ENCODE measurements at regions not wholly inside any gene's neighbourhood (a gene's known extent, or its start where the extent isn't known, plus 50 kb on each side); places are given as distances from the start of the nearest gene placed in this dataset.

GRCh38 chr16:17850581-17851250 is 380.0 kb upstream of the XYLT1 start:
- intact Hi-C loops (cut with DNase I; ENCODE audit: low total_unique reads): no loop called here
- no peak overlapping the region for H3K4me3 ChIP-seq
- no peaks in the 10 kb centered on the region for H3K27me3 ChIP-seq (replicated peaks in 1 of 7)
- WGBS, 5 donors: 71 to 79% (median 76%) methylated on average over 16 of the region's 16 CpGs
- no peaks in the 10 kb centered on the region for H3K36me3 ChIP-seq
- H3K9me3 ChIP-seq: peaks cover 0 to 13% (median 0%) of the 10 kb centered on the region in 8 donors
- TF ChIP-seq POLR2A (IDR thresholded peaks at IDR 0.05) (no peak), POLR2AphosphoS5 (IDR thresholded peaks at IDR 0.05) (no peak), CTCF (IDR thresholded peaks at IDR 0.05 in 8 of 11, conservative IDR thresholded peaks at IDR 0.05 in 3 of 11) (no peak)
- no peaks in the 10 kb centered on the region for H3K4me1 ChIP-seq
- no peak for DNase-seq
- no peak overlapping the region for H3K27ac ChIP-seq

- Histone ChIP-seq H3K36me3 (no peaks in the 10 kb centered on the region), H3K4me1 (no peaks in the 10 kb centered on the region), H3K27ac (no peak overlapping the region), H3K4me3 (no peak overlapping the region), H3K9me3 (no peaks in the 10 kb centered on the region), H3K27me3 (replicated peaks in 1 of 7) (no peaks in the 10 kb centered on the region)
- WGBS, 5 donors: 79 to 90% (median 81%) methylated on average over 6 of the region's 6 CpGs
- DNase-seq: no peak
- TF ChIP-seq POLR2AphosphoS5 (IDR thresholded peaks at IDR 0.05) (no peak), POLR2A (IDR thresholded peaks at IDR 0.05) (no peak), CTCF (IDR thresholded peaks at IDR 0.05 in 8 of 11, conservative IDR thresholded peaks at IDR 0.05 in 3 of 11) (no peak)
- intact Hi-C loops (cut with DNase I; ENCODE audit: low total_unique reads): no loop called here
Observed at GRCh38 chr16:17847234-17847795, 376.6 kb upstream of the XYLT1 start.

- H3K27me3 ChIP-seq (replicated peaks in 1 of 7): no peaks in the 10 kb centered on the region
- no peak for DNase-seq
- intact Hi-C loops (cut with DNase I; ENCODE audit: low total_unique reads): no loop called here
- no peaks in the 10 kb centered on the region for H3K36me3 ChIP-seq
- TF ChIP-seq POLR2AphosphoS5 (IDR thresholded peaks at IDR 0.05): no peak
- no peak for TF ChIP-seq POLR2A (IDR thresholded peaks at IDR 0.05)
- H3K4me3 ChIP-seq: no peak overlapping the region
- H3K4me1 ChIP-seq: no peaks in the 10 kb centered on the region
- WGBS, 5 donors: 73 to 93% (median 87%) methylated on average over 6 of the region's 6 CpGs
- no peaks in the 10 kb centered on the region for H3K9me3 ChIP-seq
- no peak overlapping the region for H3K27ac ChIP-seq
Observed at GRCh38 chr16:17846030-17846429, 375.3 kb upstream of the XYLT1 start.

- TF ChIP-seq POLR2AphosphoS5 (IDR thresholded peaks at IDR 0.05) (no peak), POLR2A (IDR thresholded peaks at IDR 0.05) (no peak), CTCF (IDR thresholded peaks at IDR 0.05 in 8 of 11, conservative IDR thresholded peaks at IDR 0.05 in 3 of 11) (no peak)
- no peak overlapping the region for H3K27ac ChIP-seq
- no peaks in the 10 kb centered on the region for H3K27me3 ChIP-seq (replicated peaks in 1 of 7)
- WGBS, 5 donors: 69 to 83% (median 79%) methylated on average over 10 of the region's 10 CpGs
- H3K36me3 ChIP-seq: no peaks in the 10 kb centered on the region
- H3K9me3 ChIP-seq: no peaks in the 10 kb centered on the region
- H3K4me1 ChIP-seq: no peaks in the 10 kb centered on the region
- intact Hi-C loops (cut with DNase I; ENCODE audit: low total_unique reads): no loop called here
- H3K4me3 ChIP-seq: no peak overlapping the region
- no peak for DNase-seq
Observed at GRCh38 chr16:17845031-17845430, 374.3 kb upstream of the XYLT1 start.
